ENCODE measurements at regions not wholly inside any gene's neighbourhood (a gene's known extent, or its start where the extent isn't known, plus 50 kb on each side); places are given as distances from the start of the nearest gene placed in this dataset.
"Not testable (repeated sequence)": the region's sequence is repeated elsewhere in the genome, so short reads cannot be mapped to it uniquely, and the experiment has no call there.

- TF ChIP-seq CTCF (IDR thresholded peaks at IDR 0.05) (no peak), POLR2A (IDR thresholded peaks at IDR 0.05) (no peak)
- H3K27ac ChIP-seq: no peak overlapping the region
- no peaks in the 10 kb centered on the region for H3K9me3 ChIP-seq
- no peak overlapping the region for H3K4me3 ChIP-seq
- no peaks in the 10 kb centered on the region for H3K4me1 ChIP-seq
- no peak for DNase-seq
- H3K27me3 ChIP-seq: no peaks in the 10 kb centered on the region
- no peaks in the 10 kb centered on the region for H3K36me3 ChIP-seq
These were observed 1150.0 kb downstream of the FSCB start for GRCh38 chr14:43356979-43357545.

- TF ChIP-seq CTCF (IDR thresholded peaks at IDR 0.05): no peak
- TF ChIP-seq POLR2A (IDR thresholded peaks at IDR 0.05): no peak
- no peaks in the 10 kb centered on the region for H3K36me3 ChIP-seq
- DNase-seq: no peak
- H3K4me3 ChIP-seq: no peak overlapping the region
- H3K27me3 ChIP-seq: no peaks in the 10 kb centered on the region
- H3K27ac ChIP-seq: no peak overlapping the region
- H3K4me1 ChIP-seq: no peaks in the 10 kb centered on the region
- no peaks in the 10 kb centered on the region for H3K9me3 ChIP-seq
These were observed 1150.7 kb downstream of the FSCB start for GRCh38 chr14:43356382-43356781.

GRCh38 chr14:43341921-43342320, 1165.2 kb downstream of the FSCB start:
- Histone ChIP-seq H3K9me3 (no peaks in the 10 kb centered on the region), H3K36me3 (no peaks in the 10 kb centered on the region), H3K27me3 (no peaks in the 10 kb centered on the region), H3K4me1 (no peaks in the 10 kb centered on the region), H3K27ac (no peak overlapping the region), H3K4me3 (no peak overlapping the region)
- TF ChIP-seq POLR2A (IDR thresholded peaks at IDR 0.05): no peak
- TF ChIP-seq CTCF (IDR thresholded peaks at IDR 0.05): no peak
- DNase-seq: no peak

GRCh38 chr14:43338713-43339112, 1168.4 kb downstream of the FSCB start:
- TF ChIP-seq CTCF (IDR thresholded peaks at IDR 0.05) (no peak), POLR2A (IDR thresholded peaks at IDR 0.05) (no peak)
- H3K4me1 ChIP-seq: no peaks in the 10 kb centered on the region
- H3K27me3 ChIP-seq: no peaks in the 10 kb centered on the region

GRCh38 chr14:43336351-43336750, 1170.7 kb downstream of the FSCB start:
- H3K9me3 ChIP-seq: no peaks in the 10 kb centered on the region
- H3K27me3 ChIP-seq: no peaks in the 10 kb centered on the region
- no peak overlapping the region for H3K27ac ChIP-seq
- no peak for DNase-seq
- H3K36me3 ChIP-seq: no peaks in the 10 kb centered on the region
- no peak overlapping the region for H3K4me3 ChIP-seq
- no peaks in the 10 kb centered on the region for H3K4me1 ChIP-seq
- TF ChIP-seq CTCF (IDR thresholded peaks at IDR 0.05) (no peak), POLR2A (IDR thresholded peaks at IDR 0.05) (no peak)

More at GRCh38 chr14:43338713-43339112, 1168.4 kb downstream of the FSCB start:
- Histone ChIP-seq H3K4me3 (no peak overlapping the region), H3K36me3 (no peaks in the 10 kb centered on the region), H3K27ac (no peak overlapping the region), H3K9me3 (no peaks in the 10 kb centered on the region)
- DNase-seq: no peak

GRCh38 chr14:43326501-43327407, 1180.3 kb downstream of the FSCB start:
- not testable (repeated sequence) for H3K27me3 ChIP-seq, H3K4me3 ChIP-seq, H3K27ac ChIP-seq, H3K4me1 ChIP-seq, H3K36me3 ChIP-seq, DNase-seq, H3K9me3 ChIP-seq
